ENCODE measurements at regions not wholly inside any gene's neighbourhood (a gene's known extent, or its start where the extent isn't known, plus 50 kb on each side); places are given as distances from the start of the nearest gene placed in this dataset.
"Not testable (repeated sequence)": the region's sequence is repeated elsewhere in the genome, so short reads cannot be mapped to it uniquely, and the experiment has no call there.

- FAIRE-seq (no peak), DNase-seq (ENCODE audit: low spot score in 2 of 2) (no peak)
These were observed 54.5 kb upstream of the HS3ST4 start for GRCh38 chr16:25637236-25637635.

GRCh38 chr16:25636662-25637061, 55.1 kb upstream of the HS3ST4 start:
- FAIRE-seq (no peak), DNase-seq (ENCODE audit: low spot score in 2 of 2) (no peak)

GRCh38 chr16:25635454-25635853, 56.3 kb upstream of the HS3ST4 start:
- no peak for DNase-seq (ENCODE audit: low spot score in 2 of 2)
- FAIRE-seq, result no peak

GRCh38 chr16:25633549-25633948, 58.2 kb upstream of the HS3ST4 start:
- FAIRE-seq (no peak), DNase-seq (ENCODE audit: low spot score in 2 of 2) (no peak)

- no peak for DNase-seq (ENCODE audit: low spot score in 2 of 2)
- FAIRE-seq, result no peak
These were observed 63.0 kb upstream of the HS3ST4 start for GRCh38 chr16:25628766-25629165.

GRCh38 chr16:25627641-25628040, 64.1 kb upstream of the HS3ST4 start:
- FAIRE-seq (no peak), DNase-seq (ENCODE audit: low spot score in 2 of 2) (no peak)

- DNase-seq (ENCODE audit: low spot score in 2 of 2), result no peak
- no peak for FAIRE-seq
These were observed 65.6 kb upstream of the HS3ST4 start for GRCh38 chr16:25626172-25626571.

GRCh38 chr16:25625620-25626019, 66.1 kb upstream of the HS3ST4 start:
- FAIRE-seq (no peak), DNase-seq (ENCODE audit: low spot score in 2 of 2) (no peak)

- no peak for DNase-seq (ENCODE audit: low spot score in 2 of 2)
- FAIRE-seq, result no peak
These were observed 77.0 kb upstream of the HS3ST4 start for GRCh38 chr16:25614716-25615265.

- DNase-seq (ENCODE audit: low spot score in 2 of 2), result no peak
- no peak for FAIRE-seq
These were observed 77.8 kb upstream of the HS3ST4 start for GRCh38 chr16:25613931-25614330.

- no peak for FAIRE-seq
- no peak for DNase-seq (ENCODE audit: low spot score in 2 of 2)
These were observed 83.8 kb upstream of the HS3ST4 start for GRCh38 chr16:25608002-25608401.

- DNase-seq (ENCODE audit: low spot score in 2 of 2) (no peak), FAIRE-seq (no peak)
These were observed 85.7 kb upstream of the HS3ST4 start for GRCh38 chr16:25606069-25606468.

GRCh38 chr16:25605381-25605780, 86.4 kb upstream of the HS3ST4 start:
- DNase-seq (ENCODE audit: low spot score in 2 of 2) (no peak), FAIRE-seq (no peak)

- DNase-seq (ENCODE audit: low spot score in 2 of 2); FAIRE-seq: not testable (repeated sequence)
These were observed 90.5 kb upstream of the HS3ST4 start for GRCh38 chr16:25601306-25601705.

- no peak for FAIRE-seq
- DNase-seq (ENCODE audit: low spot score in 2 of 2), result no peak
These were observed 95.6 kb upstream of the HS3ST4 start for GRCh38 chr16:25596194-25596593.

- FAIRE-seq (no peak), DNase-seq (ENCODE audit: low spot score in 2 of 2) (no peak)
These were observed 98.5 kb upstream of the HS3ST4 start for GRCh38 chr16:25593260-25593659.

GRCh38 chr16:25587783-25588182, 104.0 kb upstream of the HS3ST4 start:
- DNase-seq (ENCODE audit: low spot score in 2 of 2) (no peak), FAIRE-seq (no peak)

- DNase-seq (ENCODE audit: low spot score in 2 of 2) (no peak), FAIRE-seq (no peak)
These were observed 104.9 kb upstream of the HS3ST4 start for GRCh38 chr16:25586826-25587225.

- FAIRE-seq, result no peak
These were observed 106.2 kb upstream of the HS3ST4 start for GRCh38 chr16:25585526-25585925.

GRCh38 chr16:25580041-25580440, 111.7 kb upstream of the HS3ST4 start:
- FAIRE-seq, result no peak
- no peak for DNase-seq (ENCODE audit: low spot score in 2 of 2)

More at GRCh38 chr16:25585526-25585925, 106.2 kb upstream of the HS3ST4 start:
- no peak for DNase-seq (ENCODE audit: low spot score in 2 of 2)

- FAIRE-seq (no peak), DNase-seq (ENCODE audit: low spot score in 2 of 2) (no peak)
These were observed 116.4 kb upstream of the HS3ST4 start for GRCh38 chr16:25575363-25575762.

- no peak for FAIRE-seq
- no peak for DNase-seq (ENCODE audit: low spot score in 2 of 2)
These were observed 120.0 kb upstream of the HS3ST4 start for GRCh38 chr16:25571712-25572111.

- no peak for FAIRE-seq
These were observed 121.6 kb upstream of the HS3ST4 start for GRCh38 chr16:25570131-25570530.

More at GRCh38 chr16:25570131-25570530, 121.6 kb upstream of the HS3ST4 start:
- DNase-seq (ENCODE audit: low spot score in 2 of 2), result no peak

Data from frontal cortex (tissue), 3 donors.